DOHH2 (cell line): ENCODE measurements at regions not wholly inside any gene's neighbourhood (a gene's known extent, or its start where the extent isn't known, plus 50 kb on each side); places are given as distances from the start of the nearest gene placed in this dataset.

Experiments used
- H3F3A ChIP-seq: fragments of 200-600 bp; sonication (generic), shearing (Covaris generic); 2 replicates; pipeline ENCODE4 v1.6.0; 2016; ENCODE audit warnings: antibody characterized with exemption, mild to moderate bottlenecking; ENCODE audit not compliant: control insufficient read depth, insufficient read depth
- H3K27ac ChIP-seq: fragments of 200-600 bp; sonication (generic); 2 replicates; pipeline ENCODE4 v1.5.1; 2014; ENCODE audit warnings: low read depth, mild to moderate bottlenecking, low read length, moderate library complexity
- H3K27me3 ChIP-seq: fragments of 200-600 bp; sonication (generic); 2 replicates; pipeline ENCODE4 v1.6.1; 2014; ENCODE audit warnings: mild to moderate bottlenecking, low read length, mixed read lengths; ENCODE audit not compliant: control insufficient read depth
- H3K36me3 ChIP-seq: fragments of 200-600 bp; sonication (generic); 2 replicates; pipeline ENCODE4 v1.6.1; 2014; ENCODE audit warnings: mild to moderate bottlenecking, low read length, moderate library complexity, mixed read lengths; ENCODE audit not compliant: control insufficient read depth
- H3K4me1 ChIP-seq: fragments of 200-600 bp; sonication (generic); 2 replicates; pipeline ENCODE4 v1.6.1; 2014; ENCODE audit warnings: mild to moderate bottlenecking, low read length, mixed read lengths; ENCODE audit not compliant: control insufficient read depth
- H3K4me2 ChIP-seq: fragments of 200-600 bp; sonication (generic); 2 replicates; pipeline ENCODE4 v1.6.0; 2014; ENCODE audit warnings: mild to moderate bottlenecking, low read length, moderate library complexity
- H3K4me3 ChIP-seq: fragments of 200-600 bp; sonication (generic); 2 replicates; pipeline ENCODE4 v1.5.1; 2014; ENCODE audit warnings: mild to moderate bottlenecking, low read length, mixed read lengths
- H3K79me2 ChIP-seq: fragments of 200-600 bp; sonication (generic); 2 replicates; pipeline ENCODE4 v1.6.1; 2014; ENCODE audit warnings: mild to moderate bottlenecking, low read length, mixed read lengths; ENCODE audit not compliant: control insufficient read depth
- H3K9me2 ChIP-seq: fragments of 200-600 bp; sonication (generic); replicated peaks from 2 replicates; pipeline ENCODE4 v1.6.1; 2014; ENCODE audit warnings: mild to moderate bottlenecking, low read length, mixed read lengths; ENCODE audit not compliant: control insufficient read depth
- H3K9me3 ChIP-seq: fragments of 200-600 bp; sonication (generic); 2 replicates; pipeline ENCODE4 v1.6.1; 2014; ENCODE audit warnings: antibody characterized with exemption, low read length, mixed read lengths; ENCODE audit not compliant: control insufficient read depth, insufficient read depth
- H4K20me1 ChIP-seq: fragments of 200-600 bp; sonication (generic); 2 replicates; pipeline ENCODE4 v1.6.0; 2014; ENCODE audit warnings: low read depth, mild to moderate bottlenecking, antibody characterized with exemption, low read length, moderate library complexity; ENCODE audit not compliant: control insufficient read depth, insufficient read depth
- EZH2phosphoT487 ChIP-seq: fragments of 200-600 bp; sonication (generic); IDR thresholded peaks from 2 replicates; pipeline ENCODE4 v1.6.1; 2017; ENCODE audit warnings: borderline replicate concordance, mild to moderate bottlenecking, antibody characterized with exemption, low read length, moderate library complexity, mixed read lengths
- TF ChIP-seq, protein P1 (sequence below): fragments of 200-600 bp; sonication (generic); IDR thresholded peaks from one replicate; pipeline ENCODE4 v1.5.1; 2014; ENCODE audit warnings: antibody characterized with exemption, mild to moderate bottlenecking, low read depth, low read length; ENCODE audit not compliant: poor library complexity, severe bottlenecking

DNA sequence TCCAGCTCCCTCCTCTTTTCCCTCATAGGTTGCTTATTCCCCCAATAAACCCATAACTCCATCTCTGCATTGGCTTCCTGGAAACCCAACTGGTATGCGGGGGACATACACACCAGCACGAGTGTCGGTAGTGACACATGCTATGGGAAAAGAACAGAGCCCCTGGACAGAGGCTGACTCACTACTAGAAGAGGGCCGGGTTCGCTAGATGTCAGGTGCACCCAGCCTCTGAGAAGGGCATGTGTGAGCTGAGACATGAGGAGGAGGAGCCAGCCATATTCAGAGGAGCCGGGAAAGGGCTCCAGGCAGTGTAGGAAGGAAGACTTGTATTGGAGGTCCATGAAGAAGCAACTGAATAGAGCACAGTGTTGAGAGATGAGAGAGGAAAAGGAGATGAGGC is 241.1 kb downstream of the SOX9 start:
- no peak overlapping the region for H3K4me3 ChIP-seq
- H3F3A ChIP-seq = no peaks in the 10 kb centered on the region
- no peak overlapping the region for H3K4me2 ChIP-seq
- H3K36me3 ChIP-seq = no peaks in the 10 kb centered on the region
- H3K4me1 ChIP-seq = no peaks in the 10 kb centered on the region
- H4K20me1 ChIP-seq = no peaks in the 10 kb centered on the region
- H3K9me2 ChIP-seq = no peaks in the 10 kb centered on the region
- H3K27ac ChIP-seq = no peak overlapping the region
- H3K79me2 ChIP-seq = no peaks in the 10 kb centered on the region
- H3K9me3 ChIP-seq = no peaks in the 10 kb centered on the region
- TF ChIP-seq, protein P1, sequence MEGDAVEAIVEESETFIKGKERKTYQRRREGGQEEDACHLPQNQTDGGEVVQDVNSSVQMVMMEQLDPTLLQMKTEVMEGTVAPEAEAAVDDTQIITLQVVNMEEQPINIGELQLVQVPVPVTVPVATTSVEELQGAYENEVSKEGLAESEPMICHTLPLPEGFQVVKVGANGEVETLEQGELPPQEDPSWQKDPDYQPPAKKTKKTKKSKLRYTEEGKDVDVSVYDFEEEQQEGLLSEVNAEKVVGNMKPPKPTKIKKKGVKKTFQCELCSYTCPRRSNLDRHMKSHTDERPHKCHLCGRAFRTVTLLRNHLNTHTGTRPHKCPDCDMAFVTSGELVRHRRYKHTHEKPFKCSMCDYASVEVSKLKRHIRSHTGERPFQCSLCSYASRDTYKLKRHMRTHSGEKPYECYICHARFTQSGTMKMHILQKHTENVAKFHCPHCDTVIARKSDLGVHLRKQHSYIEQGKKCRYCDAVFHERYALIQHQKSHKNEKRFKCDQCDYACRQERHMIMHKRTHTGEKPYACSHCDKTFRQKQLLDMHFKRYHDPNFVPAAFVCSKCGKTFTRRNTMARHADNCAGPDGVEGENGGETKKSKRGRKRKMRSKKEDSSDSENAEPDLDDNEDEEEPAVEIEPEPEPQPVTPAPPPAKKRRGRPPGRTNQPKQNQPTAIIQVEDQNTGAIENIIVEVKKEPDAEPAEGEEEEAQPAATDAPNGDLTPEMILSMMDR = no peak
- TF ChIP-seq EZH2phosphoT487 = no peak
- H3K27me3 ChIP-seq = no peaks in the 10 kb centered on the region

DNA sequence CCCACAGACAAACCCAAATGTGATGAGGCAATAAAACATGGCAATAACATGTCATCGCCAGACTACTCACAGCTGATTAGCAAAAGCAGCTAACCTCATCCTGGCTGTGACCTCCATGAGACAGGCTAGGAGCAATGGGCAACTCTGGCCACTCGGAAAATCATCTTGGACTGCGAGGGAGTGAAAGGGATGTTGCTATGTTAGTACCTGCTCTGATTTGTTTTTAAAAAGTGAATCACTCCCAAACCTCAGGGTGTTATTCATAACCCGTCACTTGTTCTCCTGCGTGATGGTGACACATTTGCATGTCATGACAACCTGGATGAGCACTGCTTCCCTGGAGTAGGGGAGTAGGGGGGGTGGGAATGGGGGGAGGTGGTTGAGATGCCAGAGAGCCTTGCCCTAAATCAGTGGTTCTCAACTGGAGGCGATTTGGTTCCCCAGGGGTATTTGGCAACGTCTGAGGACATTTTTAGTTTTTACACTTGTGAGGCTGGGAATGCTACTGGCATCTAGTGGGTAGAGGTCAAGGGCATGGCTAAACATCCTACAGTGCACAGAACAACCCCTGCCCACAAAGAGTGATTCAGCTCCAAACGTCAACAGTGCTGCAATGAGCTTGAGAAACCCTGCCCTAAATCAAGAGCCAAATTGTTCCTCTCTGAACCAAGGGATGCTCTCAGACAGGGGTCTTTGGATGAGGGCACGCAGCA is 241.7 kb downstream of the SOX9 start:
- no peaks in the 10 kb centered on the region for H3K9me2 ChIP-seq
- H3K27me3 ChIP-seq = no peaks in the 10 kb centered on the region
- TF ChIP-seq, protein P1 = no peak
- TF ChIP-seq EZH2phosphoT487 = no peak
- no peaks in the 10 kb centered on the region for H3K4me1 ChIP-seq
- no peaks in the 10 kb centered on the region for H4K20me1 ChIP-seq
- no peaks in the 10 kb centered on the region for H3K9me3 ChIP-seq
- no peaks in the 10 kb centered on the region for H3K36me3 ChIP-seq
- no peaks in the 10 kb centered on the region for H3K79me2 ChIP-seq
- no peak overlapping the region for H3K4me3 ChIP-seq
- no peak overlapping the region for H3K4me2 ChIP-seq
- no peaks in the 10 kb centered on the region for H3F3A ChIP-seq
- no peak overlapping the region for H3K27ac ChIP-seq

DNA sequence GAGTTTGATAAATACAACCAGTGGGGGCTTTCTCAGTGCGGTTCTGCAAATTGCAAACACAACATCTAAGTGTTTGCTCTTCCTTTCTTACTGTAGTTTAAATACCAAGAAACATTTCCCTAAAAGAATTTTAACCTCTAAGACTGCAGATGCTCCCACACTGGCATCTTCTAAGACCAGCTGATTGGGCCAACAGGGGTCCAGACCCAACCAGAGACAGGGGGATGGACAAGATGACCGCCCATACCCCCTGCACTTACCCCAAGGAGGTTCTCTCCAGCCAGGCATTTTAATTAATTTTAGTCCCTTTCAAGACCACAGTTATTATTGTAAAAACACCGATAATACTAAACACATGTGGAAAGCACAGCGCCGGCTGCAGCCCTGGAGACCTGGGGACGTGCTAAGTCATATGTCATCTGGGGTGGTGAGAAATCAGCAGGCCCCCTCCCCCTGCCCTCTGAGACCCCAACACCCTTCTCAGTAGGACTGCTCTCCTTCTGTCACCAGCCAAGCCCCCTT is 242.3 kb downstream of the SOX9 start:
- Histone ChIP-seq H3K79me2 (no peaks in the 10 kb centered on the region), H3K9me3 (no peaks in the 10 kb centered on the region), H3K27ac (no peak overlapping the region), H4K20me1 (no peaks in the 10 kb centered on the region), H3K36me3 (no peaks in the 10 kb centered on the region), H3F3A (no peaks in the 10 kb centered on the region), H3K9me2 (no peaks in the 10 kb centered on the region), H3K4me2 (no peak overlapping the region), H3K4me1 (no peaks in the 10 kb centered on the region), H3K4me3 (no peak overlapping the region), H3K27me3 (no peaks in the 10 kb centered on the region)
- TF ChIP-seq, protein P1 = no peak
- no peak for TF ChIP-seq EZH2phosphoT487
